ENCODE measurements at regions not wholly inside any gene's neighbourhood (a gene's known extent, or its start where the extent isn't known, plus 50 kb on each side); places are given as distances from the start of the nearest gene placed in this dataset.

DNA sequence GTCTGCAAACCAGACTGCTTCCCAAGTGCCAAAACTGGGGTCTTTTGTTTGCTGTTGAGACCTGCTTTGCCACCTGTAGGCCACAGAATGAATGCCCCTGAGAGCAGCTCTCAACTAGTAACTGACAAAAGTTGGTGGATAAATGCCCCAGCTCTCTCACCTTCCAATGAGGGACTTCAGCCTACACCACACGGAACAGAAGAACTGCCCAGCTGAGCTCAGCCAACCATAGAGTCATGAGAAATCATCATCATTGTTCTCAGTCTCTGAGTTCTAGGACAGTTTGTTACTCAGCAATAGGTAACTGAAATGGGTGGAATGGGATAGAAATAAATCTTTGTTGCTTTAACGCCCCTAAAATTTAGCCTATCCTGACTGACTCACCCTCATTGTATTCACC lies 59.1 kb upstream of the MRI1 start:
- no peak overlapping the region for H3K27ac Mint-ChIP-seq
- Histone ChIP-seq H3K4me1 (ENCODE audit: insufficient read depth, low read length) (no peaks in the 10 kb centered on the region), H3K36me3 (ENCODE audit: insufficient read depth, low read length) (no peaks in the 10 kb centered on the region), H3K9me3 (ENCODE audit: control insufficient read depth in 1 of 2, insufficient read depth in 1 of 2, low read length in 2 of 2) (peaks cover 4 to 5% of the 10 kb centered on the region in 2 experiments), H3K27me3 (ENCODE audit: control insufficient read depth in 1 of 2, insufficient read depth in 2 of 2, low read length in 2 of 2) (peaks cover 13 to 15% of the 10 kb centered on the region in 2 experiments), H3K4me3 (ENCODE audit: low read length) (no peak overlapping the region), H3K27ac (ENCODE audit: low read depth in 1 of 2, low read length in 2 of 2) (no peak overlapping the region)
- H3K27me3 Mint-ChIP-seq: peaks cover 42% of the 10 kb centered on the region
- no peak overlapping the region for H3K4me3 Mint-ChIP-seq
- peaks cover 4% of the 10 kb centered on the region for H3K9me3 Mint-ChIP-seq
- no peaks in the 10 kb centered on the region for H3K36me3 Mint-ChIP-seq (ENCODE audit: low read depth)
- ATAC-seq (ENCODE audit: poor library complexity) (no peak), DNase-seq (no peak)
- ChIA-PET POLR2A (no interaction called here), CTCF (no interaction called here)
- no peaks in the 10 kb centered on the region for H3K4me1 Mint-ChIP-seq (ENCODE audit: low read depth)
- TF ChIP-seq, protein P1, sequence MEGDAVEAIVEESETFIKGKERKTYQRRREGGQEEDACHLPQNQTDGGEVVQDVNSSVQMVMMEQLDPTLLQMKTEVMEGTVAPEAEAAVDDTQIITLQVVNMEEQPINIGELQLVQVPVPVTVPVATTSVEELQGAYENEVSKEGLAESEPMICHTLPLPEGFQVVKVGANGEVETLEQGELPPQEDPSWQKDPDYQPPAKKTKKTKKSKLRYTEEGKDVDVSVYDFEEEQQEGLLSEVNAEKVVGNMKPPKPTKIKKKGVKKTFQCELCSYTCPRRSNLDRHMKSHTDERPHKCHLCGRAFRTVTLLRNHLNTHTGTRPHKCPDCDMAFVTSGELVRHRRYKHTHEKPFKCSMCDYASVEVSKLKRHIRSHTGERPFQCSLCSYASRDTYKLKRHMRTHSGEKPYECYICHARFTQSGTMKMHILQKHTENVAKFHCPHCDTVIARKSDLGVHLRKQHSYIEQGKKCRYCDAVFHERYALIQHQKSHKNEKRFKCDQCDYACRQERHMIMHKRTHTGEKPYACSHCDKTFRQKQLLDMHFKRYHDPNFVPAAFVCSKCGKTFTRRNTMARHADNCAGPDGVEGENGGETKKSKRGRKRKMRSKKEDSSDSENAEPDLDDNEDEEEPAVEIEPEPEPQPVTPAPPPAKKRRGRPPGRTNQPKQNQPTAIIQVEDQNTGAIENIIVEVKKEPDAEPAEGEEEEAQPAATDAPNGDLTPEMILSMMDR (IDR thresholded peaks at IDR 0.05): no peak
- intact Hi-C loops (cut with DNase I, micrococcal nuclease): no loop called here

GRCh38 chr19:13701624-13702023 lies 62.7 kb upstream of the MRI1 start:
- CTCF ChIA-PET: no interaction called here
- H3K27me3 Mint-ChIP-seq: peaks cover 58% of the 10 kb centered on the region

DNA sequence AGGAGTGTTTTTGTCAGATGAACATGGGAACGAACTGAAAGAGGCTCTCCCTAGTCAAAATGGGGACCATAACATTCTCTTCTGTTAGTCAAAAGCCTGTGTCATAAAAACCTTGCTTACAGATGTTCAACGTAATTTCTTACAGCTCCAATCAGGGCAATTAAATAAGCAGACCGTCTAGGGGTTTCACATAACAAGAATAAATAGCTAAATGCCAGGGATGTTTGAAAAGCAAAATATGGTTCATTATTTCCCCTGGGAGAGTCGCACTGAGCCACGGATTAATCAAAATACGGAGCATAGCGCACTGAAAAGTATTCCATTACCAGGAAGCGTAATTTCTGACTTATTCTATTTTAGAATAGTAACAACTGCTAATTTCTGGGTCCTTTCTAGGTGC lies 63.7 kb upstream of the MRI1 start:
- intact Hi-C loops (cut with DNase I, micrococcal nuclease): no loop called here
- no peaks in the 10 kb centered on the region for H3K36me3 Mint-ChIP-seq (ENCODE audit: low read depth)
- CTCF ChIA-PET: no interaction called here
- no peaks in the 10 kb centered on the region for H3K4me1 ChIP-seq (ENCODE audit: insufficient read depth, low read length)
- POLR2A ChIA-PET: no interaction called here
- no peaks in the 10 kb centered on the region for H3K4me1 Mint-ChIP-seq (ENCODE audit: low read depth)
- H3K27ac ChIP-seq (ENCODE audit: low read depth in 1 of 2, low read length in 2 of 2): no peak overlapping the region
- H3K9me3 Mint-ChIP-seq: no peaks in the 10 kb centered on the region
- H3K4me3 ChIP-seq (ENCODE audit: low read length): no peak overlapping the region
- no peak for DNase-seq
- H3K4me3 Mint-ChIP-seq: no peak overlapping the region
- H3K36me3 ChIP-seq (ENCODE audit: insufficient read depth, low read length): no peaks in the 10 kb centered on the region
- TF ChIP-seq, protein P1 (IDR thresholded peaks at IDR 0.05): no peak
- peaks cover 57% of the 10 kb centered on the region for H3K27me3 Mint-ChIP-seq
- no peak for ATAC-seq (ENCODE audit: poor library complexity)
- peaks cover 4 to 5% of the 10 kb centered on the region in 2 experiments for H3K9me3 ChIP-seq (ENCODE audit: control insufficient read depth in 1 of 2, insufficient read depth in 1 of 2, low read length in 2 of 2)
- no peak overlapping the region for H3K27ac Mint-ChIP-seq
- peaks cover 13 to 22% of the 10 kb centered on the region in 2 experiments for H3K27me3 ChIP-seq (ENCODE audit: control insufficient read depth in 1 of 2, insufficient read depth in 2 of 2, low read length in 2 of 2)

More at GRCh38 chr19:13701624-13702023, 62.7 kb upstream of the MRI1 start:
- no peak for DNase-seq
- Histone ChIP-seq H3K27ac (ENCODE audit: low read depth in 1 of 2, low read length in 2 of 2) (no peak overlapping the region), H3K36me3 (ENCODE audit: insufficient read depth, low read length) (no peaks in the 10 kb centered on the region), H3K9me3 (ENCODE audit: control insufficient read depth in 1 of 2, insufficient read depth in 1 of 2, low read length in 2 of 2) (peaks cover 4 to 5% of the 10 kb centered on the region in 2 experiments), H3K4me1 (ENCODE audit: insufficient read depth, low read length) (no peaks in the 10 kb centered on the region), H3K4me3 (ENCODE audit: low read length) (no peak overlapping the region), H3K27me3 (ENCODE audit: control insufficient read depth in 1 of 2, insufficient read depth in 2 of 2, low read length in 2 of 2) (peaks cover 13 to 19% of the 10 kb centered on the region in 2 experiments)
- intact Hi-C loops (cut with DNase I, micrococcal nuclease): no loop called here
- ATAC-seq (ENCODE audit: poor library complexity): no peak
- Mint-ChIP-seq H3K27ac (no peak overlapping the region), H3K36me3 (ENCODE audit: low read depth) (no peaks in the 10 kb centered on the region), H3K4me3 (no peak overlapping the region), H3K4me1 (ENCODE audit: low read depth) (no peaks in the 10 kb centered on the region), H3K9me3 (peaks cover 4% of the 10 kb centered on the region)
- POLR2A ChIA-PET: no interaction called here
- TF ChIP-seq, protein P1 (IDR thresholded peaks at IDR 0.05): no peak
